HCT116 (cell line): ENCODE measurements at regions not wholly inside any gene's neighbourhood (a gene's known extent, or its start where the extent isn't known, plus 50 kb on each side); places are given as distances from the start of the nearest gene placed in this dataset.

Source experiments
- ATAC-seq: fragments of 200-7000 bp; cut with Tn5 transposase; 2 replicates; pipeline ENCODE4 v1.9.1; 2020; ENCODE audit warnings: mild to moderate bottlenecking, moderate library complexity
- BruUV-seq: library from RNA; stranded (reverse); fragments of 400-500 nt; replicated peaks from 2 replicates; lab custom pipeline; 2021; lab: Mats Ljungman, UMichigan
- CTCF ChIA-PET: fragments of 300-600 bp; sonication (Branson Sonifier 250); formaldehyde crosslinking; loops from one replicate; lab custom pipeline; 2021; ENCODE audit warnings: antibody characterized with exemption; lab: Charles Lee
- POLR2A ChIA-PET: fragments of 300-600, 350-600 bp; sonication (Branson Sonifier 250); formaldehyde crosslinking; loops from one replicate; lab custom pipeline; 2021; ENCODE audit warnings: antibody characterized with exemption; lab: Charles Lee
- RAD21 ChIA-PET, 2 experiments: fragments of 300-600 bp; sonication (Branson Sonifier 250); formaldehyde crosslinking; loops; one replicate each; lab custom pipeline; 2023; ENCODE audit warnings: low total read pairs in 2 of 2; ENCODE audit not compliant: uncharacterized antibody in 2 of 2, unreplicated experiment in 2 of 2, low non-redundant PET in 1 of 2; lab: Charles Lee
- DNase-seq: peaks from one replicate; pipeline ENCODE4 v3.0.0-alpha.2; 2010; ENCODE audit warnings: low read depth, low spot score
- H2AFZ ChIP-seq: fragments of 200-600 bp; shearing (Covaris generic), sonication (generic); 2 replicates; pipeline ENCODE4 v1.6.1; 2017; ENCODE audit warnings: low read depth, mixed run types, mixed read lengths, antibody characterized with exemption, low read length; ENCODE audit not compliant: poor library complexity, severe bottlenecking
- H3K27ac ChIP-seq: 2 replicates; pipeline ENCODE4 v1.5.1; 2012; ENCODE audit warnings: low read depth, low read length
- H3K27me3 ChIP-seq: fragments of 200-600 bp; sonication (generic); 2 replicates; pipeline ENCODE4 v1.6.1; 2016; ENCODE audit warnings: mixed run types, low read length, mixed read lengths; ENCODE audit not compliant: insufficient read depth
- H3K36me3 ChIP-seq, 2 experiments: fragments of 200-500 bp in 1 of 2; fragments of 200-600 bp in 1 of 2; sonication (Bioruptor generic) in 1 of 2; sonication (generic) in 1 of 2; 2 replicates each; pipeline versions ENCODE4 v1.5.1 to v1.6.1; 2014 to 2016; ENCODE audit warnings: low read length in 2 of 2, inconsistent platforms in 1 of 2, mixed read lengths in 1 of 2, mixed run types in 1 of 2; ENCODE audit not compliant: insufficient read depth in 2 of 2, control insufficient read depth in 1 of 2
- H3K4me1 ChIP-seq, 2 experiments: fragments of 200-600 bp in 1 of 2; sonication (generic) in 1 of 2; 2 replicates each; pipeline versions ENCODE4 v1.5.1 to v1.6.1; 2012 to 2017; ENCODE audit warnings: low read length in 2 of 2, inconsistent platforms in 1 of 2, mild to moderate bottlenecking in 1 of 2, mixed read lengths in 1 of 2, mixed run types in 1 of 2, moderate library complexity in 1 of 2; ENCODE audit not compliant: insufficient read depth in 2 of 2, control insufficient read depth in 1 of 2
- H3K4me2 ChIP-seq: fragments of 200-600 bp; sonication (generic); 2 replicates; pipeline ENCODE4 v1.6.1; 2017; ENCODE audit warnings: mixed run types, low read length, mixed read lengths
- H3K4me3 ChIP-seq, 2 experiments: fragments of 200-600 bp in 1 of 2; sonication (generic) in 1 of 2; replicated peaks in 1 of 2; 2 replicates each; pipeline ENCODE4 v1.5.1; 2011 to 2016; ENCODE audit warnings: low read length in 2 of 2, control low read depth in 1 of 2, low read depth in 1 of 2, mild to moderate bottlenecking in 1 of 2, mixed read lengths in 1 of 2, mixed run types in 1 of 2
- H3K79me2 ChIP-seq: fragments of 200-600 bp; sonication (generic); 2 replicates; pipeline ENCODE4 v1.6.1; 2017; ENCODE audit warnings: mild to moderate bottlenecking, mixed run types, low read length, moderate library complexity, mixed read lengths; ENCODE audit not compliant: insufficient read depth
- H3K9ac ChIP-seq: fragments of 200-600 bp; sonication (generic); 2 replicates; pipeline ENCODE4 v1.6.1; 2016; ENCODE audit warnings: low read length, mixed read lengths
- H3K9me2 ChIP-seq: fragments of 200-600 bp; sonication (generic), shearing (Covaris generic); 2 replicates; pipeline ENCODE4 v1.6.1; 2017; ENCODE audit warnings: mixed run types, mild to moderate bottlenecking, moderate library complexity; ENCODE audit not compliant: insufficient read depth
- H3K9me3 ChIP-seq, 2 experiments: fragments of 200-500 bp in 1 of 2; fragments of 200-600 bp in 1 of 2; sonication (Bioruptor generic) in 1 of 2; sonication (generic) in 1 of 2; 2 replicates each; pipeline ENCODE4 v1.6.1; 2014 to 2017; ENCODE audit warnings: low read length in 2 of 2, mixed read lengths in 2 of 2, inconsistent platforms in 1 of 2, low read depth in 1 of 2, mild to moderate bottlenecking in 1 of 2, mixed run types in 1 of 2, moderate library complexity in 1 of 2; ENCODE audit not compliant: control insufficient read depth in 1 of 2, insufficient read depth in 1 of 2
- H4K20me1 ChIP-seq: fragments of 200-600 bp; sonication (generic), shearing (Covaris generic); 2 replicates; pipeline ENCODE4 v1.6.1; 2017; ENCODE audit warnings: mixed run types, mild to moderate bottlenecking, moderate library complexity; ENCODE audit not compliant: insufficient read depth
- EGR1 ChIP-seq: IDR thresholded peaks from 2 replicates; pipeline ENCODE4 v1.6.1; 2012; ENCODE audit warnings: low read depth
- ELF1 ChIP-seq: IDR thresholded peaks from 2 replicates; pipeline ENCODE4 v1.6.1; 2012; ENCODE audit warnings: low read depth, borderline replicate concordance
- JUND ChIP-seq: IDR thresholded peaks from 2 replicates; pipeline ENCODE4 v1.6.1; 2012
- POLR2AphosphoS5 ChIP-seq: IDR thresholded peaks from 2 replicates; pipeline ENCODE4 v1.6.1; 2011; ENCODE audit warnings: mild to moderate bottlenecking, low read depth, low read length, moderate library complexity
- REST ChIP-seq: IDR thresholded peaks from 2 replicates; pipeline ENCODE4 v1.6.1; 2012; ENCODE audit warnings: low read depth
- SP1 ChIP-seq: IDR thresholded peaks from 2 replicates; pipeline ENCODE4 v1.6.1; 2012; ENCODE audit warnings: low read depth
- TCF7L2 ChIP-seq: IDR thresholded peaks from 2 replicates; pipeline ENCODE4 v1.7.0; 2011; ENCODE audit warnings: borderline replicate concordance, inconsistent platforms; ENCODE audit not compliant: insufficient read depth, insufficient read length; ENCODE audit errors: extremely low read depth
- ZFX ChIP-seq: fragments of 450-650 bp; IDR thresholded peaks from 2 replicates; pipeline ENCODE4 v1.6.1; 2017
- intact Hi-C: fragments of 100-400 bp; cut with micrococcal nuclease; formaldehyde crosslinking; loops from 2 replicates; pipeline ENCODE4 v1.10.0; 2022

- ATAC-seq (no peak), DNase-seq (no peak)
- TF ChIP-seq SP1 (no peak), TCF7L2 (no peak)
- POLR2A ChIA-PET = no interaction called here
- Histone ChIP-seq H3K4me1 (no peaks in the 10 kb centered on the region), H3K9me2 (no peaks in the 10 kb centered on the region), H3K27me3 (no peaks in the 10 kb centered on the region), H3K4me2 (no peak overlapping the region), H3K79me2 (no peaks in the 10 kb centered on the region), H4K20me1 (no peaks in the 10 kb centered on the region), H3K9ac (no peak overlapping the region), H3K9me3 (peaks cover 7 to 21% of the 10 kb centered on the region in 2 experiments; a peak in 3 of 4 replicates), H3K4me3 (no peak overlapping the region), H3K36me3 (no peaks in the 10 kb centered on the region), H3K27ac (no peak overlapping the region), H2AFZ (no peak overlapping the region)
- CTCF ChIA-PET = no interaction called here
- RAD21 ChIA-PET = no interaction called here
- intact Hi-C loops = no loop called here
- BruUV-seq = no TSS peak
These were observed 590.8 kb upstream of the PRMT6 start for GRCh38 chr1:106465666-106466065.

- no TSS peak for BruUV-seq
- Histone ChIP-seq H2AFZ (no peak overlapping the region), H3K9me3 (peaks cover 0 to 21% of the 10 kb centered on the region in 2 experiments; a peak in 2 of 4 replicates), H3K9me2 (no peaks in the 10 kb centered on the region), H3K79me2 (no peaks in the 10 kb centered on the region), H3K9ac (no peak overlapping the region), H3K27ac (no peak overlapping the region), H3K27me3 (no peaks in the 10 kb centered on the region), H3K36me3 (no peaks in the 10 kb centered on the region), H3K4me2 (no peak overlapping the region), H4K20me1 (no peaks in the 10 kb centered on the region), H3K4me3 (no peak overlapping the region), H3K4me1 (no peaks in the 10 kb centered on the region)
- TF ChIP-seq JUND (no peak), EGR1 (no peak), REST (no peak), ELF1 (no peak), TCF7L2 (no peak), ZFX (no peak), POLR2AphosphoS5 (no peak)
- ChIA-PET CTCF (no interaction called here), RAD21 (no interaction called here), POLR2A (no interaction called here)
- ATAC-seq (no peak), DNase-seq (no peak)
- intact Hi-C loops = no loop called here
These were observed 575.8 kb upstream of the PRMT6 start for GRCh38 chr1:106480629-106481028.
